ENCODE measurements at regions not wholly inside any gene's neighbourhood (a gene's known extent, or its start where the extent isn't known, plus 50 kb on each side); places are given as distances from the start of the nearest gene placed in this dataset.

DNA sequence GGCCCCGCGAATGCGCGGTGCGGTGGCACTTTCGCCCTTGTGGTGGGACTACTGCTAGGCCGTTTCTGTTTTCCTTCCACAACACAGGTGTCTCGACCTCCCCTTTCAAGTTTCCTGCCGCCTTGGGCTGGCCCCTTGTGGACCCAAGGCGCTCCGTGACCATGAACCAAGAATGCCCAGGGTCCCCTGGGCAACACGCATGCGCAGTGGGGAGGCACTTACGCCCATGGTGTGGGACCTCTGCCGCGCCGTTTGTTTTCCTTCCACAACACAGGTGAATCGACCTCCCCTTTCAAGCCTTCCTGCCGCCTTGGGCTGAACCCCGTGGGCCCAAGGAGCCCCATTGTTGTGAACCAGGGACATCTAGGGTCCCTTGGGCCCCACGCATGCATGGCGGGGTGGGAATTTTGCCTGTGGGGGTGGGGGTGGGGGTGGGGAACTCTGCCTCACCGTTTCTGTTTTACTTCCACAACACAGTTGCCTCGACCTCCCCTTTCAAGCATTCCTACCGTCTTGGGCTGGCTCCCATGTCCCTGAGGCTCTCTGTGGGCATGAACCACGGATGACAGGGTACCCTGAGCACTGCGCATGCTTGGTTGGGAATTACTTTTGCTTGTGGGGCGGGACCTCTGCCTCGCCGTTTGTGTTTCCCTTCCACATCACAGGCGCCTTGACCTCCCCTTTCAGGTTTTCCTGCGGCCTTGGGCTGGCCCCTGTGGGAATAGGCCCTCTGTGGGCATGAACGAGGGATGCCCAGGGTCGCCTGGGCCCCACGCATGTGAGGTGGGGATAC is 355.1 kb downstream of the ALG10 start:
- H3K27ac Mint-ChIP-seq, result no peak overlapping the region
- no peaks in the 10 kb centered on the region for H3K36me3 Mint-ChIP-seq
- ATAC-seq (ENCODE audit: low read depth), result no peak
- DNase-seq (ENCODE audit: low spot score in 2 of 2), result no peak
- H3K4me1 Mint-ChIP-seq, result no peaks in the 10 kb centered on the region
- no peak overlapping the region for H3K4me3 Mint-ChIP-seq
- peaks cover 3% of the 10 kb centered on the region for H3K27me3 Mint-ChIP-seq
- peaks cover 4% of the 10 kb centered on the region for H3K9me3 Mint-ChIP-seq

DNA sequence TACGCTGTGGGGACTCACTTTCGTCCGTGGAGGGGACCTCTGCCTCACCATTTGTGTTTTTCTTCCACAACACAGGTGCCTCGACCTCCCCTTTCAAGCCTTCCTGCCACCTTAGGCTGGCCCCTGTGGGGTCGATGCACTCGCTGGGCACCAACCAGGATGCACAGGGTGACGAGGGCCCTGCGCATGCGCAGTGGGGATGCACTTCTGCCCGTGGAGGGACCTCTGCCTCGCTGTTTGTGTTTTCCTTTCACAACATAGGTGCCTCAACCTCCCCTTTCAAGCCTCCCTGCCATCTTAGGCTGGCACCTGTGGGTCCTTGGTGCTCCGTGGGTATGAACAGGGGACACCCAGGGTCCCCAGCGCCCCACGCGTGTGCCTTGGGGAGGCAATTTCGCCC is 356.8 kb downstream of the ALG10 start:
- DNase-seq (ENCODE audit: low spot score in 2 of 2) (no peak), ATAC-seq (ENCODE audit: low read depth) (no peak)
- H3K9me3 Mint-ChIP-seq, result peaks cover 1% of the 10 kb centered on the region
- H3K36me3 Mint-ChIP-seq, result no peaks in the 10 kb centered on the region
- peaks cover 3% of the 10 kb centered on the region for H3K27me3 Mint-ChIP-seq
- H3K27ac Mint-ChIP-seq, result no peak overlapping the region
- H3K4me3 Mint-ChIP-seq, result no peak overlapping the region
- H3K4me1 Mint-ChIP-seq, result no peaks in the 10 kb centered on the region

DNA sequence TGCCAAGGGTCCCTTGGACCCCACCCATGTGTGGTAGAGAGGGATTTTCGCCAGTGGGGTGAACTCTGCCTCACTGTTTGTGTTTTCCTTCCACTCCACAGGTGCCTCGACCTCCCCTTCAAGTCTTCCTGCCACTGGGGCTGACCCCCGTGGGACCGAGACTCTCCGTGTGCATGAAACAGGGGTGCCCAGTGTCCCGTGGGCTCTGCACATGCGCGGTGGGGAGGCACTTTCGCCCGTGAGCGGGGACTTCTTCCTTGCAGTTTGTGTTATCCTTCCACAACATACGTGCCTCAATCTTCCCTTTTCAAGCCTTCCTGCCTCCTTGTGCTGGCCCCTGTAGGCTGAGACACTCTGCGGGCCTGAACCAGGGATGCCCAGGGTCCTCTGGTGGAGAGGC is 362.4 kb downstream of the ALG10 start:
- DNase-seq (ENCODE audit: low spot score in 2 of 2), result no peak
- H3K27ac Mint-ChIP-seq, result no peak overlapping the region
- peaks cover 1% of the 10 kb centered on the region for H3K9me3 Mint-ChIP-seq
- H3K4me1 Mint-ChIP-seq, result no peaks in the 10 kb centered on the region
- peaks cover 5% of the 10 kb centered on the region for H3K27me3 Mint-ChIP-seq
- H3K36me3 Mint-ChIP-seq, result no peaks in the 10 kb centered on the region
- no peak for ATAC-seq (ENCODE audit: low read depth)
- no peak overlapping the region for H3K4me3 Mint-ChIP-seq

DNA sequence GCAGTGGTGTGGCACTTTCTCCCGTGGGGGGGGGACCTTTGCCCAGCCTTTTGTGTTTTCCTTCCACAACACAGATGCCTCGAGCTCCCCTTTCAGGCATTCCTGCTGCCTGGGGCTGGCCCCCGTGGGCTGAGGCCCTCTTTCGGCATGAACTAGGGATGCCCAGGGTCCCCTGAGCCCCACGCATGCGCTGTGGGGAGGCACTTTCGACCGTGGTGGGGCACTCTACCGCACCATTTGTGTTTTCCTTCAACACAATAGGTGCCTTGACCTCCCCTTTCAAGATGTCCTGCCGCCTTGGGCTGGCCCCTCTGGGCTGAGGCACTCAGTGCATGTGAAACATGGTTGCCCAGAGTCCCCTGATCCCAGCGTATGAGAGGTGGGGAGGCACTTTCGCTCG is 363.7 kb downstream of the ALG10 start:
- no peak overlapping the region for H3K4me3 Mint-ChIP-seq
- no peaks in the 10 kb centered on the region for H3K9me3 Mint-ChIP-seq
- no peaks in the 10 kb centered on the region for H3K36me3 Mint-ChIP-seq
- no peaks in the 10 kb centered on the region for H3K4me1 Mint-ChIP-seq
- DNase-seq (ENCODE audit: low spot score in 2 of 2), result no peak
- no peak for ATAC-seq (ENCODE audit: low read depth)
- peaks cover 7% of the 10 kb centered on the region for H3K27me3 Mint-ChIP-seq
- no peak overlapping the region for H3K27ac Mint-ChIP-seq

DNA sequence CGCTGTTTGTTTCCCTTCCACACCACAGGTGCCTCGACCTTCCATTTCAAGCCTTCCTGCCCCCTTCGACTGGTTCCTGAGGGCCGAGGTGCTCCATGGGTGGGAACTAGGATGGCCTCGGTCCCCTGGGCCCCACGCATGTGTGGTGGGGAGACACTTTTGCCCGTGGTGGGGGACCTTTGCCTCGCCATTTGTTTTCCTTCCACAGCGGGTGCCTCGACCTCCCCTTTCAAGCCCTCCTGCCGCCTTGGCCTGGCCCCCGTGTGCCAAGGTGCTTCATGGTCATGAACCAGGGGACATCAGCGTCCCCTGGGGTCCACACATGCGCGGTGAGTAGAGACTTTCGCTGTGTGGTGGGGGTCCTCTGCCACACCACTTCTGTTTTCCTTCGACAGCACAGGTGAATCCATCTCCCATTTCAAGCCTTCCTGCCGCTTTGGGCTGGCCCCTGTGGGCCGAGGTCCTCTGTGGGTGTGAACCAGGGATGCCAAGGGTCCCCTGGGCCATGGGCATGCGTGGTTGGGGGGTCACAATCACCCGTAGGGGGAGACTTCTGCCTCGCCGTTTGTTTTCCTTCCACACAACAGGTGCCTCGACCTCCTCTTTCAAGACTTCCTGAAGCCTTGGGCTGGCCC is 364.4 kb downstream of the ALG10 start:
- H3K27ac Mint-ChIP-seq, result no peak overlapping the region
- no peaks in the 10 kb centered on the region for H3K36me3 Mint-ChIP-seq
- no peaks in the 10 kb centered on the region for H3K9me3 Mint-ChIP-seq
- ATAC-seq (ENCODE audit: low read depth) (no peak), DNase-seq (ENCODE audit: low spot score in 2 of 2) (no peak)
- H3K27me3 Mint-ChIP-seq, result peaks cover 7% of the 10 kb centered on the region
- H3K4me1 Mint-ChIP-seq, result no peaks in the 10 kb centered on the region
- no peak overlapping the region for H3K4me3 Mint-ChIP-seq

DNA sequence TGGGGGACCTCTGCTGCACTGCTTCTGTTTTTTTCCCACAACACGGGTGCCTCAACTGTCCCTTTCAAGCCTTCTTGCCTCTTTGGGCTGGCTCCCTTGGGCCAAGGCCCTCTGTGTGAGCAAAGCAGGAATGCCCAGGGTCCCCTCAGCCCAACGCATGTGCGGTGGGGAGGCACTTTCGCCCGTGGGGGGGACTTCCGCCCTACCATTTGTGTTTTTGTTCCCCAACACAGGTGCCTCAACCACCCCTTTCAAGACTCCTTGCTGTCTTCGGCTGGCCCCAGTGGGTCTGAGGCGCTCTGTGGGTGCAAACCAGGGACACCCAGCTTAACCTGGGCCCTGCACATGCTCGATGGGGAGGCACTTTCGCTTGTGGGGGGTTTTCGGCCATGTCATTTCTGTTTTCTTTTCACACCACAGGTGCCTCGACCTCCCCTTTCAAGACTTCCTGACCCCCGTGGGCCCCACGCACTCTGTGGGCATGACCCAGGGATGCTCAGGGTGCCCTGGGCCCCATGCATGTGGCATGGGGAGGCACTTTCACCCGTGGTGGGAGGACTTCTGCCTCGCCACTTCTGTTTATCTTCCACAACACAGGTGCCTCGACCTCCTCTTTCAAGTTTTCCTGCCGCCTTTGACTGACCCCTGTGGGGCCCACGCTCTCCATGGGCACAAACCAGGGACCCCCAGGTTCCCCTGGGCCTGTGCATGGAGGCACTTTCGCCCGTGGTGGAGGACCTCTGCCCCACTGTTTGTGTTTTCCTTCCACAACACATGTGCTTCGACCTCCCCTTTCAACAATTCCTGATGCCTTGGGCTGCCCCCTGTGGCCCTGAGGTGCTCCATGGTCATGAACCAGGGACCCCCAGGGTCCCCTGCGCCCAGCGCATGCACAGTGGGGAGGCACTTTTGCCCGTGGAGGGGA is 365.7 kb downstream of the ALG10 start:
- Mint-ChIP-seq H3K27ac (no peak overlapping the region), H3K9me3 (no peaks in the 10 kb centered on the region)
- no peak for DNase-seq (ENCODE audit: low spot score in 2 of 2)

DNA sequence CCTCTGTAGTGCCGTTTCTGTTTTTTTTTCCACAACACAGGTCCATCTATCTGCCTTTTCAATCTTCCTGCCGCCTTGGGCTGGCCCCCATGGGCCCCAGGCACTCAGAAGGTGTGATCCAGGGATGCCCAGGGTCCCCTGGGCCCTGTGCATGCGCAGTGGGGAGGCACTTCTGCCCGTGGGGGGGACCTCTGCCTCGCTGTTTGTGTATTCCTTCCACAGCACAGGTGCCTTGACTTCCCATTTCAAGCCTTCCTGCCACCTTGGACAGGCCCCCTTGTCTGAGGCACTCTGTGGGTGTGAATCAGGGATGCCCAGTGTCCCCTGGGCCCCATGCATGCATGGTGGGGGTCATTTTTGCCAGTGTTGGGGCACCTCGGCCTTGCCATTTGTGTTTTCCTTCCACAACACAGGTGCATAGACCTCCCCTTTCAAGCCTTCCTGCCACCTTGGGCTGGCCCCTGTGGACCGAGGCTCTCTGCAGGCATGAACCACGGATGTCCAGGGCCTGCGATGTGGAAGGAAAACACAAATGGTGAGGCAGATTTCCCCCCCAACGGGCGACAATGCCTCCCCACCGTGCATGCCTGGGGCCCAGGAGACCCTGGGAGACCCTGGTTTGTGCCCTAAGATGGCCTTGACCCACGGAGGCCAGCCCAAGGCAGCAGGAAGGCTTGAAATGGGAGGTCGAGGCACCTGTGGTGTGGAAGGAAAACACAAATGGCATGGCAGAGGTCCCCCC is 366.5 kb downstream of the ALG10 start:
- Mint-ChIP-seq H3K27me3 (peaks cover 4% of the 10 kb centered on the region), H3K36me3 (peaks cover 2% of the 10 kb centered on the region), H3K27ac (no peak overlapping the region), H3K4me1 (no peaks in the 10 kb centered on the region), H3K9me3 (no peaks in the 10 kb centered on the region), H3K4me3 (no peak overlapping the region)
- no peak for DNase-seq (ENCODE audit: low spot score in 2 of 2)
- ATAC-seq (ENCODE audit: low read depth), result no peak

More for the DNA sequence above, 365.7 kb downstream of the ALG10 start:
- Mint-ChIP-seq H3K4me1 (no peaks in the 10 kb centered on the region), H3K27me3 (peaks cover 4% of the 10 kb centered on the region), H3K36me3 (peaks cover 2% of the 10 kb centered on the region), H3K4me3 (no peak overlapping the region)
- no peak for ATAC-seq (ENCODE audit: low read depth)

DNA sequence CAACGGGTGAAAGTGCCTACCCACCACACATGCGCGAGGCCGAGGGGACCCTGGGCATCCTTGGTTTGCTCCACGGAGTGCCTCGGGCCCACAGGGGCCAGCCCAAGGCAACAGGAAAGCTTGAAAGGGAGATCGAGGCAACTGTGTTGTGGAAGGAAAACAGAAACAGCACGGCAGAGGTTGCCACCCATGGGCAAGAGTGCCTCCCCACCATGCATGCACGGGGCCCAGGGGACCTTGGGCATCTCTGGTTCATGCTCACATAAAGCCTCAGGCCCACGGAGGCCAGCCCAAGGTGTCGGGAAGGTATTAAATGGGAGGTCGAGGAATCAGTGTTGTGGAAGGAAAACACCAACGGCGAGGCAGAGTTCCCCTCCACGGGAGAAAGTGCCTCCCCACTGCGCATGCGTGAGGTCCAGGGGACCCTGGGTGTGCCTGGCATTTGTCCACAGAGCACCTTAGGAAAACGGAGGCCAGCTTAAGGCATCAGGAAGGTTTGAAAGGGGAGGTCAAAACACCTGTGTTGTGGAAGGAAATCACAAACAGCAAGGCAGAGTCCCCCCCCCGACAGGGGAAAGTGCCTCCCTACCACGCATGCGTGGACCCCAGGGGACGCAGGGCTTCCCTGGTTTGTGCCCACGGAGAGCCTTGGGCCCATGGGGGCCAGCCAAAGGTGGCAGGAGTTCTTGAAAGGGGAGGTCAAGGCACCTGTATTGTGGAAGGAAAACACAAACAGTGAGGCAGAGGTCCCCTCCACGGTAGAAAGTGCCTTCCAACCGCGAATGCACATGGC is 367.3 kb downstream of the ALG10 start:
- Mint-ChIP-seq H3K27ac (no peak overlapping the region), H3K4me3 (no peak overlapping the region), H3K36me3 (peaks cover 2% of the 10 kb centered on the region), H3K27me3 (peaks cover 4% of the 10 kb centered on the region), H3K4me1 (no peaks in the 10 kb centered on the region), H3K9me3 (no peaks in the 10 kb centered on the region)
- ATAC-seq (ENCODE audit: low read depth) (no peak), DNase-seq (ENCODE audit: low spot score in 2 of 2) (no peak)

DNA sequence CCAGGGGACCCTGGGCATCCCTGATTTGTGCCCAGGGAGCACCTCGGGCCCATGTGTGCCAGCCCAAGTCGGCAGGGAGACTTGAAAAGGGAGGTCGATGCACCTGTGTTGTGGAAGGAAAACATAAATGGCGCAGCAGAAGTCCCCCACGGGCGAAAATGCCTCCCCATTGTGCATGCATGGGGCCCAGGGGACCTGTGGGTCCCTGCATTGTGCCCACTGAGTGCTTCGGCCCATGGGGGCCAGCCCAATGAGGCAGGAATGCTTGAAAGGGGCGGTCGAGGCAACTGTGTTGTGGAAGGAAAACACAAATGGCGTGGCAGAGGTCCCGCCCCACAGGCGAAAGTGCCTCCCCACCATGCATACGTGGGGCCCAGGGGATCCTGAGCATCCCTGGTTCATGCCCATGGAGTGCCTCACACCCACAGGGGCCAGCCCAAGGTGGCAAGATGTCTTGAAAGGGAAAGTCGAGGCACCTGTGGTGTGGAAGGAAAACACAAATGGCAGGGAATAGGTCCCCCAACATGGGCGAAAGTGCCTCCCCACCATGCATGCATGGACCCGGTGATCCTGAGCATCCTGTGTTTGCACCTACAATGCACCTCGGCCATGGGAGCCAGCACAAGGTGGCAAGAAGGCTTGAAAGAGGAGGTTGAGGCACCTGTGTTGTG is 368.0 kb downstream of the ALG10 start:
- ATAC-seq (ENCODE audit: low read depth) (no peak), DNase-seq (ENCODE audit: low spot score in 2 of 2) (no peak)
- Mint-ChIP-seq H3K4me1 (no peaks in the 10 kb centered on the region), H3K4me3 (no peak overlapping the region), H3K27ac (no peak overlapping the region), H3K9me3 (no peaks in the 10 kb centered on the region), H3K36me3 (peaks cover 2% of the 10 kb centered on the region), H3K27me3 (peaks cover 4% of the 10 kb centered on the region)

DNA sequence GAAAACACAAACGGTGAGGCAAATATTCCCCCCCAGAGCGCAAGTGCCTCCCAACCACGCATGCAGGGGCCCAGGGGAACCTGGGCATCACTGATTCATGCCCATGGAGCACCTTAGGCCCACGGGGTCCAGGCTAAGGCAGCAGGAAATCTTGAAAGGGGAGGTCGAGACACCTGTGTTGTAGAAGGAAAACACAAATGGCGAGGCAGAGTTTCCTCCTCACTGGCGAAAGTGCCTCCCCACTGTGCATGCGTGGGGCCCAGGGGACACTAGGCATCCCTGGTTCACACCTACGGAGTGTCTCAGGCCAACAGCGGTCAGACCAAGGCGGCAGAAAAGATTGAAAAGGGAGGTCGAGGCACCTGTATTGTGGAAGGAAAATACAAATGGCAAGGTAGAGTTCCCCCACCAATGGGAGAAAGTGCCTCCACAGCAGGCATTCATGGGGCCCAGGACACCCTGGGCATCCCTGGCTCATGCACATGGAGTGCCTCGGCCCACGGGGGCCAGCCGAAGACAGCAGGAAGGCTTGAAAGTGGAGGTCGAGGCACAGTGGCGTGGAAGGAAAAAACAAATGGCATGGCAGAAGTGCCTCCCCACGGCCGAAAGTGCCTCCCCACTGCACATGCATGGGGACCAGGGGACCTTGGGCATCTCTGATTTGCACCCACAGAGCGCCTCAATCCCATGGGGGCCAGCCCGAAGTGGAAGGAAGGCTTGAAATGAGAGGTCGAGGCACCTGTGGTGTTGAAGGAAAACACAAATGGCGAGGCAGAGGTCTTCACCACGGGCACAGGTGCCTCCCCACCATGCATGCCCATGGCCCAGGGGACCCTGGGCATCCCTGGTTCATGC is 368.8 kb downstream of the ALG10 start:
- Mint-ChIP-seq H3K27me3 (peaks cover 4% of the 10 kb centered on the region), H3K4me1 (no peaks in the 10 kb centered on the region), H3K36me3 (peaks cover 2% of the 10 kb centered on the region), H3K4me3 (no peak overlapping the region), H3K9me3 (no peaks in the 10 kb centered on the region), H3K27ac (no peak overlapping the region)
- no peak for ATAC-seq (ENCODE audit: low read depth)
- DNase-seq (ENCODE audit: low spot score in 2 of 2), result no peak

DNA sequence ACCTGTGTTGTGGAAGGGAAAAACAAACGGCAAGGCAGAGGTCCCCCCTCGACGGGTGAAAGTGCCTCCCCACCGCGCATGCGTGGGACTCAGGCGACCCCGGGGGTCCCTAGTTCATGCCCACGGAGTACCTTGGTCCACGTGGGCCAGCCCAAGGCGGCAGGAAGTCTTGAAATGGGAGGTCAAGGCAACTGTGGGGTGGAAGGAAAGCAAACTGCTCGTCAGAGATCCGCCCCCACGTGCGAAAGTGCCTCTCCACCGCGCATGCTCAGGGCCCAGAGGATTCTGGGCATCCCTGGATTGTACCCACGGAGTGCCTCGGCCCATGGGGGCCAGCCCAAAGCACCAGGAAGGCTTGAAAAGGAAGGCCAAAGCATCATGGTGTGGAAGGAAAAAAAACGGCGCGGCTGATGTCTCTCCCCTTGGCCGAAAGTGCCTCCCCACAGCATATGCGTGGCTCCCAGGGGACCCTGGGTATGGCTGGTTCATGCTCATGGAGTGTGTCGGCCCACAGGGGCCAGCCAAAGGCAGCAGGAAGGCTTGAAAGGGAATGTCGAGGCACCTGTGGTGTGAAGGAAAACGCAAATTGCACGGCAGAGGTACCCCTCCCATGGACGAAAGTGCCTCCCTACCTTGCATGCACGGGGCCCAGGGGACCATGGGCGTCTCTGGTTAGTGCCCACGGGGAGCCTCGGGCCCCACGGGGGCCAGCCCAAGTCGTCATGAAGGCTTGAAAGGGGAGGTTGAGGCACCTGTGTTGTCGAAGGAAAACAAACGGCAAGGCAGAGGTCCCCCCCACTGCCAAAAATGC is 369.7 kb downstream of the ALG10 start:
- Mint-ChIP-seq H3K36me3 (peaks cover 2% of the 10 kb centered on the region), H3K4me3 (no peak overlapping the region), H3K9me3 (no peaks in the 10 kb centered on the region), H3K27me3 (peaks cover 4% of the 10 kb centered on the region), H3K4me1 (no peaks in the 10 kb centered on the region), H3K27ac (no peak overlapping the region)
- ATAC-seq (ENCODE audit: low read depth) (no peak), DNase-seq (ENCODE audit: low spot score in 2 of 2) (no peak)
